ENCODE measurements at regions not wholly inside any gene's neighbourhood (a gene's known extent, or its start where the extent isn't known, plus 50 kb on each side); places are given as distances from the start of the nearest gene placed in this dataset.
"Not testable (repeated sequence)": the region's sequence is repeated elsewhere in the genome, so short reads cannot be mapped to it uniquely, and the experiment has no call there.

DNA sequence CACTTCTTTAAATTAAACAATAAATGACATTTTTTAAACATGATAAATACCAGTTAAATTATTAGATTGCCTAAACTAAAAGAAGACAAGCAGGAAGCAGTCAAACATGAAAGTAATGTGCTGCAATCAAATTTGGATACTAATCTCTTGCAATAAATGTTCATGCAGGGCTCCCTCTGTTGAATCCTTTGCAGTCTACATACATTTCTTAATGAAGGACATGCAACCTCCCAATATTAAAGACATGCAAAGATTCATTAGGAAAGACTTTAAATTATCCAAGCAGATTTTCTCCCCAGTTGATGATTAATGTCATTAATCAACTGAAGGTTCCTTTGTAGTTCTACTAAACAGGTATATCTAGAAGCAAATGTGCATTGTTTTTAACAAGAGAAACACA is 245.4 kb downstream of the ZIC4 start:
- intact Hi-C loops (cut with micrococcal nuclease), result no loop called here
- no peak overlapping the region for H3K27ac Mint-ChIP-seq
- H3K9me3 Mint-ChIP-seq, result no peaks in the 10 kb centered on the region
- H3K4me1 Mint-ChIP-seq, result no peaks in the 10 kb centered on the region
- DNase-seq, result no peak
- no peaks in the 10 kb centered on the region for H3K36me3 Mint-ChIP-seq (ENCODE audit: low read depth)
- no peaks in the 10 kb centered on the region for H3K27me3 Mint-ChIP-seq
- no peak overlapping the region for H3K4me3 Mint-ChIP-seq

DNA sequence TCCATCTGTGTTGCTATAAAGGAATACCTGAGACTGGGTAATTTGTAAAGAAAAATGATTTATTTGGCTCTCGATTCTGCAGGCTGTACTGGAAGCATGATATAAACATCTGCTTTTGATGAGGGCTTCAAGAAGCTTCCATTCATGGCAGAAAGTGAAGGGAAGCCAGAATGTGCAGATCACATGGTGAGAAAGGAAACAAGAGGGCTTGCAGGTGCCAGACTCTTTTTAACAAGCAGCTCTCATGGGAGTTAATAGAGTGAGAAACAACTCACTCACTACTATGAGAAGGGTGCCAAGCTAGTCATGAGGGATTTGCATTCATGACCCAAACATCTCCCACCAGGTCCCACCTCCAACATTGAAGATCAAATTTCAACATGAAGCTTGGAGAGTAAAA is 247.2 kb downstream of the ZIC4 start:
- Mint-ChIP-seq H3K4me3 (no peak overlapping the region), H3K9me3 (no peaks in the 10 kb centered on the region), H3K27ac (no peak overlapping the region), H3K27me3 (no peaks in the 10 kb centered on the region), H3K4me1 (no peaks in the 10 kb centered on the region), H3K36me3 (ENCODE audit: low read depth) (no peaks in the 10 kb centered on the region)
- intact Hi-C loops (cut with micrococcal nuclease), result no loop called here
- no peak for DNase-seq

DNA sequence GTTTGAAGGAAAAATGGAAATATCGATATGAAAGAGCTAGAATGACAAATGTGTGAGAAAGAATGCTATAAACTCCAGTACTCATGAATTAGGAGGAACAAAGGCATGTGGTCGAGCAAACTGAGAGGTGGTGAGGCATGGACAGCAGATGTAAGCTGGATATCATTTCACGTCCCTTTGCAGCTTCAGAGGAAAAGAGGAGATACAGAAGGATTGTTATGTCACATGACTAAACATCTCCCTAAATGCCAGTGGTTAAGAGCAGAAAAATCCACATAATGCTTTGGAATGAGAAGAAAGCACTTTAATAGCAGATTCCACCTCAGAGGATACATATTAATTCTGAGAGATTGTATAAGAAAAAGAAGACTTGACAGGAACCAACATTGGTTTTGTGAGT is 248.7 kb downstream of the ZIC4 start:
- Mint-ChIP-seq H3K4me3 (no peak overlapping the region), H3K36me3 (ENCODE audit: low read depth) (no peaks in the 10 kb centered on the region), H3K27ac (no peak overlapping the region), H3K4me1 (no peaks in the 10 kb centered on the region), H3K27me3 (no peaks in the 10 kb centered on the region), H3K9me3 (no peaks in the 10 kb centered on the region)
- intact Hi-C loops (cut with micrococcal nuclease), result no loop called here
- DNase-seq, result no peak

- H3K9me3 Mint-ChIP-seq; H3K4me1 Mint-ChIP-seq; H3K36me3 Mint-ChIP-seq (ENCODE audit: low read depth); H3K27me3 Mint-ChIP-seq; H3K4me3 Mint-ChIP-seq; intact Hi-C loops (cut with micrococcal nuclease); H3K27ac Mint-ChIP-seq; DNase-seq: not testable (repeated sequence)
Measured at GRCh38 chr3:147154988-147155387, 251.4 kb downstream of the ZIC4 start.

DNA sequence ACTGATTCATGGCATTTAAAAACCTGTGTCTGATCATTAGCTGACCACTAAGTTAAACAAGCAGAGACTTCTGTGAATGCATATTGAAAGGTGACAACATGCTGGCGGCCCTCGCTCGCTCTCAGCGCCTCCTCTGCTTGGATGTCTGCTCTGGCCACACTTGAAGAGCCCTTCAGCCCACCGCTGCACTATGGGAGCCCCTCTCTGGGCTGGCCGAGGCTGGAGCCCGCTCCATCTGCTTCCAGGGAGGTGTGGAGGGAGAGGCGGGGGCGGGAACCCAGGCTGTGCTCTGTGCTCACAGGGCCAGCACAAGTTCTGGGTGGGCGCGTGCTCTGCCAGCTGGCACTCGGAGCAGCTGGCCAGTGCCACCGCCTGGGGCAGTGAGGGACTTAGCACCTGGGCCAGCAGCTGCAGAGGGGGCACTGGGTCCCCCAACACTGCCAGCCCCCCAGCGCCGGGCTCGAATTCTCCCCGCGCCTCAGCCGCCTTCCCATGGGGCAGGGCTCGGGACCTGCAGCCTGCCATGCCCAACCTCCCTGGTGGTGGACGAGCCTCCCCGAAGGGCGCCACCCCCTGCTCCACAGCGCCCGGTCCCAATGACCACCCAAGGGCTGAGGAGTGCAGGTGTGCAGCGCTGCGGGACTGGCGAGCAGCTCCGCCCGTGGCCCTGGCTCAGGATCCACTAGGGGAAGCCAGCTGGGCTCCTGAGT is 252.4 kb downstream of the ZIC4 start:
- DNase-seq, result no peak
- Mint-ChIP-seq H3K27ac (no peak overlapping the region), H3K27me3 (no peaks in the 10 kb centered on the region), H3K36me3 (ENCODE audit: low read depth) (no peaks in the 10 kb centered on the region), H3K4me1 (no peaks in the 10 kb centered on the region), H3K4me3 (no peak overlapping the region), H3K9me3 (no peaks in the 10 kb centered on the region)
- intact Hi-C loops (cut with micrococcal nuclease), result no loop called here

DNA sequence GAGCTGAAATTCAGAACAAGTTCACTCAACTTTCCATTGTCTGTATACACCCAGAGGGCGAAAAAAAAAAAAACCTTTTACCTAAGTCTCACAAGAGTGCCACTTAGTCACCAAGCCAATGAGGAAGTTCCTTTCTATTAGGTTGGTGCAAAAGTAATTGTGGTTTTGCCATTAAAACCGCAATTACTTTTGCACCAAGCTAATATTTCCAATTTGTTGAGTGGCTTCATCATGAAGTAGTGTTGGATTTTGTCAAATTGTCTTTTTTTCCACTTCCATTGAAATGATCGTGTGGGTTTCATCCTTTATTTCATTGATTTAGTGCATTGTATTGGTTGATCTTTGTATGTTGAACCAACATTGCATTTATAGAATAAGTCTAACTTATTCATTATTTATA is 253.9 kb downstream of the ZIC4 start:
- Mint-ChIP-seq H3K36me3 (ENCODE audit: low read depth) (no peaks in the 10 kb centered on the region), H3K4me1 (no peaks in the 10 kb centered on the region), H3K27ac (no peak overlapping the region), H3K27me3 (no peaks in the 10 kb centered on the region), H3K4me3 (no peak overlapping the region), H3K9me3 (no peaks in the 10 kb centered on the region)
- intact Hi-C loops (cut with micrococcal nuclease), result no loop called here
- DNase-seq, result no peak

DNA sequence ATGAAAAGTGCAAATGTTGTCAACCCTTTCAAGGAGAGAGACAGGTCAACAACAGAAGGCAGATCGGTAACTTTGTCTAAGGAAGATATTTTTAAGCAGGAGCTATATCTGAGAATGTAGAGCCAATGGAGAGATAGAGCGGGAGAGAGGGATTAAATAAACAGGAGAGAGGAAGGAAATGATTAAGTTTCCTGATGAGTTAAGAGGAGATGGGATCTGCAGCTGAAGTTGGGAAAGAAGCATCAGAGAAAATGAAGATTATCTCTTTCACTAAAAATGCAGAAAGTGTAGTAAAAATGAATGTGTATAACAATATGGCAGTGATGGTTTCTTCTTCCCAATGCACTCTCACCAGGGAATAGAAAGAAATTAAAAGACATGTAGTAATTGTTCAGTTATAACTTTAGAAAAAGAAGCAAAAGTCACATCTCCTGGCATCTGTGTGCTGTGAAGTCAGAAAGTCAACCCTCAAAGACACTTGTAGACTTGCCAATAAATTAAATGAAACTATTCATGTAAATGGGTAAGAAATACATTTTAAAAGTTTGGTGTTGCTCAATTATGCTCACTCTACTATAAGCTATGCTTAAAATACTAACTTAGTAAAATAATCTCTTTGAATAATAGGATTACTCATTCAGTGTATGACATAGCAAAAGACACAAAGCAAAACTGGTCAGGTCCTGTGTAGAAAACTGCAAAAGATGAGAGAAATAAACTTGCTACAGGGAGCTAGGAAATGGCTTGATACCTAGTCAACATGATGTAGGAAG is 264.6 kb downstream of the ZIC4 start:
- Mint-ChIP-seq H3K27ac (no peak overlapping the region), H3K4me1 (no peaks in the 10 kb centered on the region), H3K9me3 (no peaks in the 10 kb centered on the region), H3K36me3 (ENCODE audit: low read depth) (no peaks in the 10 kb centered on the region), H3K27me3 (no peaks in the 10 kb centered on the region), H3K4me3 (no peak overlapping the region)
- intact Hi-C loops (cut with micrococcal nuclease), result no loop called here
- no peak for DNase-seq

DNA sequence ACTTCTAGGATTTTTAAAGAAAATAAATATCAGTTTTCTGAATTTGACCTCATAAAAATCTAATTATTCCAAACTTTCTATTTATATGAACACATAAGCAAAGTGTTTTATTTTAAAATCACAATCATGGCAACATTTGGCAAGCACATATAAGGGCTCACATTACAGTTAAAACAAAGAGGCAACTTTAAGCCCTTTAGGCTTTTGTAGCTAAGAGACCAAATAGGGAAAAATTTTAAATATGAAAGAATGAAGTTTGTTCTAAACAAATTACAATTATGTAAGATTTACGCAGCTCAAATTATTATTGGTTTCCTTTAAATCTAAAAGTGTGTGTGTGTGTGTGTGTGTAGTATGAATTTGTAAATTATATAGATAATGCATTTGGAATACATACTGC is 267.0 kb downstream of the ZIC4 start:
- intact Hi-C loops (cut with micrococcal nuclease), result no loop called here
- Mint-ChIP-seq H3K27me3 (no peaks in the 10 kb centered on the region), H3K9me3 (no peaks in the 10 kb centered on the region), H3K36me3 (ENCODE audit: low read depth) (no peaks in the 10 kb centered on the region), H3K4me3 (no peak overlapping the region), H3K4me1 (no peaks in the 10 kb centered on the region), H3K27ac (no peak overlapping the region)
- no peak for DNase-seq

DNA sequence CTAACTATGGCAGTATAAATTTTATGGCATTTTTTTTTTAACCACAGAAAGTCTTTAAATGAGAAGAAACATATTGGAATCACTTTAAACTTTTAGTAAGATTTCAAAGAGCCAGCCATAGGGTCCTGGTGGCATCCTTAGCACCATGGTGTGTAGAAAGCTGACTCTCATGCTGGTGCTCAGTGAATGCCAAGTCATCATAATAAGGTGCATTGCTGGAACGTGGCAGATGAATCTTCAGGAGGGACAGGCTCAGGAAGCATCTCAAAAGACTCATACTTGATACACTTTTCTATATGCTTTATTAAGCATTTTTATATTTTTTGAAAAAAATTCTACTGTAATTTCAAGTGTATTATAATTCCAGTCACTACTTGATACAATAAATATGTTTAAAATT is 274.2 kb downstream of the ZIC4 start:
- no peaks in the 10 kb centered on the region for H3K9me3 Mint-ChIP-seq
- no peak overlapping the region for H3K4me3 Mint-ChIP-seq
- H3K27me3 Mint-ChIP-seq, result no peaks in the 10 kb centered on the region
- H3K36me3 Mint-ChIP-seq (ENCODE audit: low read depth), result no peaks in the 10 kb centered on the region
- intact Hi-C loops (cut with micrococcal nuclease), result no loop called here
- H3K27ac Mint-ChIP-seq, result no peak overlapping the region
- no peak for DNase-seq
- H3K4me1 Mint-ChIP-seq, result no peaks in the 10 kb centered on the region

GRCh38 chr3:147130461-147130860 is 275.9 kb downstream of the ZIC4 start:
- no peaks in the 10 kb centered on the region for H3K4me1 Mint-ChIP-seq
- no peaks in the 10 kb centered on the region for H3K9me3 Mint-ChIP-seq
- H3K27ac Mint-ChIP-seq, result no peak overlapping the region
- H3K4me3 Mint-ChIP-seq, result no peak overlapping the region
- no peaks in the 10 kb centered on the region for H3K27me3 Mint-ChIP-seq
- no peak for DNase-seq
- intact Hi-C loops (cut with micrococcal nuclease), result no loop called here
- no peaks in the 10 kb centered on the region for H3K36me3 Mint-ChIP-seq (ENCODE audit: low read depth)

DNA sequence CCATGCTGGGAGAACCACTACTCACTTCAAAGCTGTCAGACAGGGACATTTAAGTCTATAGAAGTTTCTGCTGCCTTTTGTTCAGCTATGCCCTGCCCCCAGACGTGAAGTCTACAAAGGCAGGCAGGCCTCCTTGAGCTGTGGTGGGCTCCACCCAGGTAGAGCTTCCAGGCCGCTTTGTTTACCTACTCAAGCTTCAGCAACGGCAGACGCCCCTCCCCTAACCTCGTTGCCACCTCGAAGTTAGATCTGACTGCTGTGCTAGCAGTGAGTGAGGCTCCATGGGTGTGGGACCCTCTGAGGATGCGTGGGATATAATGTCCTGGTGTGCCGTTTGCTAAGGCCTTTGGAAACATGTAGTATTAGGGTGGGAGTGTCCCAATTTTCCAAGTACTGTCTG is 276.7 kb downstream of the ZIC4 start:
- Mint-ChIP-seq H3K4me1 (no peaks in the 10 kb centered on the region), H3K27ac (no peak overlapping the region), H3K9me3 (no peaks in the 10 kb centered on the region), H3K4me3 (no peak overlapping the region), H3K27me3 (no peaks in the 10 kb centered on the region), H3K36me3 (ENCODE audit: low read depth) (no peaks in the 10 kb centered on the region)
- intact Hi-C loops (cut with micrococcal nuclease), result no loop called here
- no peak for DNase-seq

GRCh38 chr3:147122350-147122749 is 284.0 kb downstream of the ZIC4 start:
- H3K9me3 Mint-ChIP-seq, result no peaks in the 10 kb centered on the region
- DNase-seq, result no peak
- intact Hi-C loops (cut with micrococcal nuclease), result no loop called here
- H3K27me3 Mint-ChIP-seq, result no peaks in the 10 kb centered on the region
- H3K36me3 Mint-ChIP-seq (ENCODE audit: low read depth), result no peaks in the 10 kb centered on the region
- no peaks in the 10 kb centered on the region for H3K4me1 Mint-ChIP-seq
- H3K27ac Mint-ChIP-seq, result no peak overlapping the region
- no peak overlapping the region for H3K4me3 Mint-ChIP-seq

DNA sequence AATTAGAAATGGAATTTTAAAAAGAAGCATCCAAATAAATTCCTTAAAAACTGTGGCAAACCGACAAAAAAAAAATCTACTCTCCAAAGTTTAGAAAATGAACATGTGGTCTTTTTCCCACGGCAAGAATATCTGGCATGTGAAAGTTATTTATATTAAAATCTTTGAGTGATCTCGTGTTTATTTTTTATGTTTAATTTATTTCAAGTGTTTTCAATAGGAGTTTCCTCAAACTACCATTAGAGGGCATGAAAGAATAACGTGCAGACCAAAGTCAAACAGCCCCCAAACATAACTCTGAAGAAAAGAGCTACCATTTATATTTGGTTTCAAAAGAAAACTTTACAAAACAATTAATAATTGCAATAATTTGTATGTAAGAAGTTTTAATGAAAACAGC is 286.4 kb downstream of the ZIC4 start:
- Mint-ChIP-seq H3K27me3 (no peaks in the 10 kb centered on the region), H3K9me3 (no peaks in the 10 kb centered on the region)
- intact Hi-C loops (cut with micrococcal nuclease), result no loop called here

GRCh38 chr3:147119346-147119745 is 287.0 kb downstream of the ZIC4 start:
- no peak overlapping the region for H3K27ac Mint-ChIP-seq
- H3K27me3 Mint-ChIP-seq, result no peaks in the 10 kb centered on the region
- no peaks in the 10 kb centered on the region for H3K4me1 Mint-ChIP-seq
- H3K4me3 Mint-ChIP-seq, result no peak overlapping the region
- no peaks in the 10 kb centered on the region for H3K9me3 Mint-ChIP-seq
- no peaks in the 10 kb centered on the region for H3K36me3 Mint-ChIP-seq (ENCODE audit: low read depth)
- no peak for DNase-seq
- intact Hi-C loops (cut with micrococcal nuclease), result no loop called here

More for the DNA sequence above, 286.4 kb downstream of the ZIC4 start:
- H3K27ac Mint-ChIP-seq, result no peak overlapping the region
- no peaks in the 10 kb centered on the region for H3K4me1 Mint-ChIP-seq
- no peak overlapping the region for H3K4me3 Mint-ChIP-seq
- H3K36me3 Mint-ChIP-seq (ENCODE audit: low read depth), result no peaks in the 10 kb centered on the region
- DNase-seq, result no peak

DNA sequence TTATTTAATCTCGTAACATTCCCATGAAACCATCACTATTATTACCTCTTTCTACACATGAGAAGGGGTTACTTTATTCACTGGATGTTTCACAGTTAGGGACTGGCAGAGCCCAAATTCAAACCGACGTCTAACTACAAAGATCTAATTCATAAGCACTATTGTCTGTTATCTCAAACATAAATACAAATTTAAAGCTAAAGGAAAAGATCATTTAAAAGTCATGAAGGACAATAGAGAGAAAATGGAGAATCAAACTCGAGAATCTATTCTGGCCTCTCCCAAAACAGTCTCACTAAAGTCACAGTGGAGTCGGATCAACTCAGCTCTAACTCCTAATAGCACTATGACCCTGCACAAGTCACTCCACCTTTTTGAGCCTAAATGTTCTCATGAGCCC is 287.7 kb downstream of the ZIC4 start:
- Mint-ChIP-seq H3K27me3 (no peaks in the 10 kb centered on the region), H3K36me3 (ENCODE audit: low read depth) (no peaks in the 10 kb centered on the region), H3K4me3 (no peak overlapping the region), H3K9me3 (no peaks in the 10 kb centered on the region), H3K27ac (no peak overlapping the region), H3K4me1 (no peaks in the 10 kb centered on the region)
- no peak for DNase-seq
- intact Hi-C loops (cut with micrococcal nuclease), result no loop called here

Data from activated CD4-positive, alpha-beta T cell treated with anti-CD3 and anti-CD28 coated beads, Interleukin-2, amount 10 ng/mL, durations not matched to agents 24 days and 14 days (primary cell).